Activated CD4-positive, alpha-beta T cell treated with anti-CD3 and anti-CD28 coated beads for 4 hours (primary cell): ENCODE measurements at regions not wholly inside any gene's neighbourhood (a gene's known extent, or its start where the extent isn't known, plus 50 kb on each side); places are given as distances from the start of the nearest gene placed in this dataset.
"Not testable (repeated sequence)": the region's sequence is repeated elsewhere in the genome, so short reads cannot be mapped to it uniquely, and the experiment has no call there.

Source experiments
- DNase-seq, 2 donors: peaks; one replicate each; pipeline ENCODE4 v3.0.0-alpha.2; 2020

DNA sequence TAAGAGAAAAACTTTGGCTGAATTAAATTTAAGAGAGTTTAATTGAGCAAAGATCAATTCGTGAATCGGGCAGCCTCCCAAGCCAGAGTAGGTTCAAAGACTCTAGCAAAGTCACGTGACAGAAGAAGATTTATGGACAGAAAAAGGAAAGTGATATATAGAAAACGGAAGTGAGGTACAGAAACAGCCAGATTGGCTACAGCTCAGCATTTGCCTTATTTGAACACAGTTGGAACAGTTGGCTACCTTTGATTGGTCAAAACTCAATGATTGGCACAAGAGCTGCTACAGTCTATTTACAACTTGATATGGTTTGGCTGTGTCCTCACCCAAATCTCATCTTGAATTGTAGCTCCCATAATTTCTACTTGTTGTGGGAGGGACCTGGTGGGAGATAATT lies 102.6 kb downstream of the PLG start:
- no peak for DNase-seq

DNA sequence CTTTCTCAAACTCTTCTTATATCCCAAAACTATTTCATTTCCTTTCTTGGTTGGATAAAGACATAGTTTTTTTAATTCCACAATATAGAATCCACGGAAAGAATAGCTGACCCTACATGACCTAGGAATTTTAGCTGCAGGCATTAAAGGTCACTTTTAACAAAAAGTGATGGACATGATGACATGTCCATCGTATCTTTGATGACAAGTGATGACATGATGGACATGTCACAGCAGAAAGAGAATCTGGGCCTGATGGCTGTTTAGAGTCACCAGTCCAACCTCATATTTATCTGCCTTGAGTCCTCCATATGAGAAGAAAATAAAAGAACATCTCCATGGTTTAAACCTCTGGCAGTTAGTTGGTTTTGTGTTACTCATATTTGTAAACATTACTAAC lies 106.2 kb downstream of the PLG start:
- no peak for DNase-seq

DNA sequence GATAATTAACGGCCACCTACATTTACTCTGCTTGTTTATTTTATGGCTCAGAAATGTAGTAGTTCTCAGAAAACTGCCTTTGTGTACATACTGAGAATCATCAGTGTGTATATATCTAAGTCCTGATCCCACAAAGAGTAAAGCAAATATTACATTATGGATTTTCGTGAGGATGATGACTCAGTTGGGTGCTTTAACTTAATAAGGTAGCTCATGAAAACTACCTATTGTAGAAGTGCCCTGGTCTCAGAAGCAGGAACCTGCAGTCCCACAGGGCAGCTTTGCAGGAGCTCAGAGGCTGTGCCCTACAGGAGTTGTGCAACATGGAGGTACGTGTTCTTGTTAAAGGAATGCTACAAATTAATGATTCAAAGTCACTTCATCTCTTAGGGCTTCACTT lies 108.2 kb downstream of the PLG start:
- DNase-seq, result no peak

DNA sequence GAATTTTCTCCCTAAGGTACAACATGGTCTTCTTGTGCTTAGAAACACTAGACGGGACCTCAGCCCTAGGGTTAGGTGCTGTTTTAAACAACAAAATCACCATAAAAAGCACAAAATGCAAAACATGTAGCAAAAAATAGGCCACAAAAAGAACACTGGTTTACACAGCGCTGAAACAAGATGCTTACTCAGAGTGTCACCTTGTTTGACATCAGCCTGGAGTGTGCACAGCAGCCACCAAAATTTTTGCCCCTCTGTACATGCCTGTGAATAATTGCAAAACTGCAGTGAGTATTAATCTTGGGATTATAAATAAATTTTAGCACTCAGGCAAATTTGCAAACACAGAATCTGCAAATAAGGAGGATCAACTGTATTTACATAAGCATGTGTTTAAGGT lies 110.1 kb downstream of the PLG start:
- DNase-seq, result no peak

DNA sequence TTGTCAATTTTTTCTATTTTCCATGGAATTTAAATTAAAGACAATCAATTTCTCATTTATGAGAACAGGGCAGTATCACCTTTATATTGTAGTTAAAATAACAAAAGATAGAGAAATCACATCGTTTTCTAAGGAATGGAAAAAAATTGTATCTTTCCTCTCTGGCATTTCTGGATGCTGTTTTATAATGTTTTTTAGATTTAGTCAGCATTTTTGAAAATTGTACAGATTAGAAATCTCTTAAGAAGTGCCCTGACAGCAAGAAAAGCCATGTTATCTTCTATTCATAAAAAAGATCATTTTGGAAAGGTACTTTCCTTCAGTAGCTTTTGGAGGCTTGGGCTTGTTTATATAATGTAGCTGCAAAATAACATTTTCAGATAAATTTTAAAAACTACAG lies 116.9 kb downstream of the PLG start:
- DNase-seq, result no peak

DNA sequence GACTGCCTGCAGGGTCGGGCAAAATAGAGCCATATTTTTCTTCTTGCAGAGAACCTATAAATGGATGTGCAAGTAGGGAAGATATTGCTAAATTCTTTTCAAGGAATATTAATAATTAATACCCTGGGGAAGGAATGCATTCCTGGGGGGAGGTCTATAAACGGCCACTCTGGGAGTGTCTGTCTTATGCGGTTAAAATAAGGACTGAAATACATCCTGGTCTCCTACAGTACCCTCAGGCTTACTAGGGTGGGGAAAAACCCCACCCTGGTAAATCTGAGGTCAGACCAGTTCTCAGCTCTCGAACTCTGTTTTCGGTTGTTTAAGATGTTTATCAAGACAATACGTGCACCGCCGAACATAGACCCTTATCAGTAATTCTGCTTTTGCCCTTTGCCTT lies 118.6 kb downstream of the PLG start:
- not testable (repeated sequence) for DNase-seq

DNA sequence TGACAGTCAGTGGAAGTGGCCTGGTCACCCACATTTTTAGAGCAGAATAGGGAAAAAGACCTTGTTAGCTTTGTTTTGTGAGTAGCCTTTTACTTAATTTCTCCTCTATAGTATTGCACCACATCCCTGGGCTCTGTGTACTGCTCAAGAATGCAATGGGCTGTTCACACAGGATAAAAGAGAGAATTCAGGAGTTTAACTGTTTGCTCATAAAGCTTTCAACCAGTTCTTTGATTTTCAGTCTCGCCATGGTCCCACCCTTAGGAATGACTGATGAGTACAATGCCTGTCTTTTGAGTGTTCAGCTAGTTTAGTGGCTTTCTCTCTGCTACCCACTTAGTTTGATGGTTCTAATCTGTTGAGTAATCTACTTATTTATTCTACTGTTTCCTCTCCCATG lies 129.7 kb downstream of the PLG start:
- no peak for DNase-seq

DNA sequence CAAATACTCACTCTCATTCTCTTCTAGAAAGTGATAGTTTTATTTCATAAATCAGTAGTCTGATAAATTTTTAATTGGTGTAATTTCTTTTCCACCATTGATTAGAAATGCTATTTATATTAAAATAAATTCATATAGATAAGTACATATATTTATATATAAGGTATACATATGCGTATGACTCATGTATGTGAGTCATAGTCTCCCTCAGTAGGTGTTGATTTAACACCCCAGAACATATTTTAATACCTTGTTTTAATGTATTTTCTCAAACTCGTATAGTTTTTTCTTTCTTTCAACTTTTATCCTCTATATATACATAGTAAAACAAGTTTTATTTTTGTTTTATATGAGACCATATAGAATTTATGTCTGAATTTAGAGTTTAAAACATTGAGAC lies 130.4 kb downstream of the PLG start:
- DNase-seq, result no peak

DNA sequence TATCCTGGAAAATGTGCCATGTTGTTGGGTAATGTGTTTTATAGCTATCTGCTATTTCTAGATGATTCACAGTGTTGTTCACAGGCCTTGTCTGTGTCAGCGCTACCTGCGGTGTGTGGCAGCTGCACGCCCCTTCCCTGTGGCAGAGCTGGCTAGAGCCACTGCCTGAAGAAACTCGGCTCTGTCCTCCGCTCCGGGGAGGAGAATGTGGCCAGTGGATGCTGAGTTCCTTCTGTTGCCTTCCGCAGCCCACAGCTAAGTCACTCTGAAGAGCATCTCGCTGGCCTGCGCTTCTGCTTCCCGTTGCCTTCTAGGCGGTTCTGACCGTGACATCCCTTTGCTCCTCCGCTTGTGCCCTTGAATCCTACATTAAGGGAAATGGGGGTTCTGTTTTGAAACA lies 135.1 kb downstream of the PLG start:
- DNase-seq, result no peak

DNA sequence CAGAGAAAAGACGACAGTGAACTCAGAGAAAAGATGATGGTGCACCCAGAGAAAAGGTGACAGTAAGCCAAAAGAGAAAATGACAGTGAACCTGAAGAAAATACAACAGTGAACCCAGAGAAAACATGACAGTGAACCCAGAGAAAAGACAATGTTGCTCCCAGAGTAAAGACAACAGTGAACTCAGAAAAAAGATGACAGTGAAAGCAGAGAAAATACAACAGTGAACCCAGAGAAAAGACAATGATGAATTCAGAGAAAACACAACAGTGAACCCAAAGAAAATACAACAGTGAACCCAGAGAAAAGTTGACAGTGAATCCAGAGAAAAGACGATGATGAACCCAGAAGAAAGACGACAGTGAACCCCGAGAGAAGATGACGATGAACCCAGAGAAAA lies 140.5 kb upstream of the MAP3K4 start:
- DNase-seq, result no peak

DNA sequence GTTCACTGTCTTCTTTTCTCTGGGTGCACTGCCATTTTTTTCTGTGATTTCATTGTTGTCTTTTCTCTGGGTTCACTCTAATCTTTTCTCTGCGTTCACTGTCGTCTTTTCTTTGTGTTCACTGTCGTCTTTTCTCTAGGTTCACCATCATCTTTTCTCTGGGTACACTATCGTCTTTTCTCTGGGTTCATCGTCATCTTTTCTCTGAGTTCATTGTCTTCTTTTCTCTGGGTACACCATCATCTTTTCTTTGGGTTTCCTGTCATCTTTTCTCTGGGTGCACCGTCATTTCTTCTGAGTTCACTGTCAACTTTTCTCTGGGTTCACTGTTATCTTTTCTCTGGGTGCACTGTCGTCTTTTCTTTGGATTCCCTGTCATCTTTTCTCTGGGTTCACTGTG lies 137.6 kb upstream of the MAP3K4 start:
- no peak for DNase-seq

DNA sequence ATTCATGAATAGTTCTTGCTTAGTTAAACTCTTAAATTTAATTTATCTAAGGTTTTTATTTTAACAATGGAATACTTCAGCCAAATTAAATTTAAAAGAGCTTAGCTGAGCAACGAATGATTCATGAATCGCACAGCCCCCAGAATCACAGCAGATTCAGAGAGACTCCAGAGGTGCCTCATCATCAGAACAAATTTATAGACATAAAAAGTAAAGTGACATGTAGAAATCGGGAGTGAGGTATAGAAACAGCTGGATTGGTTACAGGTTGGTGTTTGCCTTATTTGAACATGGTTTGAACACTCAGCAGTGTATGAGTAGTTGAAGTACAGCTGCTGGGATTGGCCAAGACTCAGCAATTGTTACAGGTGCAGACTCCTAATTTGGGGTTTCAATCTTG lies 132.7 kb upstream of the MAP3K4 start:
- DNase-seq, result no peak

DNA sequence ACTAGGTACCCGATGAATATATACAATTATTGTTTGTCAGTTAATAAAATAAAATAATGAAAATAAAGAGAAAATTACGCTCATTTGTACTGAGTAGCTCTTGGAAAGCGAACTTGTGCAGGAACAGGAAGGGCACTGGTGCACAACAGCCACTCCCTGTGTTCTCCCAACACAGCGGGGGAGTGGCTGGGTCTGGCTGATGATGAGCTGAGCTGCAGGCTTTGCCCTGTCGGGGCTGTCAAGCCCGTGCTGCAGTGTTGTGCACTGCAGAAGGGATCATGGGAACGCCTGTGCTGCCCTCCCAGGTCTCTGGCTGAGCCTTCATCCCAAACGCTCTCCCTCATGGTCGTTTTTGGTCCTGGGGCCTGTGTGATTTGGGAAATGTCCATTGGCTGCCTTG lies 131.7 kb upstream of the MAP3K4 start:
- DNase-seq, result no peak

DNA sequence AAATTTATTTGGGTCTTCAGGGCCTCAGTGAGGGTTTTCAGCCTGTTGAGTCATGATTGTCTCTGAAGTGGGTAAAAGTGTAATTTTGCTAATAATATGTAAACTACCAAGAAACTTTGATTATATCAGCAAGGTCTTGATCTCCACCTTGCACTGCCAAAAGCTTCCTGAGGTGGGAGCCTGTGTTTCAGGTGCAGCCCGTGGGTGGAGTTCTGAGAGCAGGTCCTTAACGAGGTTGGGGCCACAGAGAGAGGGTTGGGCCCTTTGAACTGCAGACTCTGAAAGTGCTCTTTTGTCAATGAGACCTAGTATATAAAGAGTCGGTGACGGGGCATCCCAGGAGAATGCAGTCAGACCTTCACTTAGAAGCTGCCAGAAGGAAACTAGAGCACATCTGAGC lies 129.7 kb upstream of the MAP3K4 start:
- DNase-seq, result no peak

DNA sequence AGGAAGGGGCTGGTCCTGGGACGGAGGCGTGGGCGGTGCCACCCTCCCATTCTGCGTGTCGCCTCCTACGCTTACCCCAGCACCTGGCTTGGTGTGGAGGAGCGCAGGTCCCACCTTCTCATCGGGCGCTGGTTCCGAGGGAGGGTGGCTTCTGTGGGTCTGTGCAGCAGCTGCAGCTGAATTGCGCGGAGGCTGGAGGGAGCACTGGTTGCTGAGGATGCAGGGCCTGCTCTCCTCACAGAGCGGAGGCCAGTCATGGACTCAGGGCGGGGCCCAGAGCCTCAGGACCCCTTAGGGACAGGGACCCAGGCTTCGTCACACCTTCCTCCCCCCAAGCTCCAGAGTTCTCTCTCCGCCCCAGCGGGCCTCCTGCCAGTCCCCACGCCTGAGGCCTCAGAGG lies 127.8 kb upstream of the MAP3K4 start:
- no peak for DNase-seq

DNA sequence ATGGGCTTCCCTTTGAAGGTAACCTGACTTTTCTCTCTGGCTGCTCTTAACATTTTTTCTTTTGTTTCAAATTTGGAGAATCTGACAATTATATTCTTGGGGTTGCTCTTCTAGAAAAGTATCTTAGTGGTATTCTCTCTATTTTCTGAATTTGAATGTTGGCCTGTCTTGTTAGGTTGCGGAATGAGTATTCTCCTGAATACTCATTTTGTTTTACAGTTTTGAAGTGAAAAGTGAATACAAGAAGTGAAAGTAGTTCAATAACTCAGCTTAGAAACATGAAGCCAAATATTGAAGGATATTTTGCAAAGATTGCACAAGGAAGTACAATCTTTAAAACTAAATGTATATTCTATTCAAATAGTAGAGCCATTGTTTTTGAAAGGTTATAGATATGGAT lies 120.2 kb upstream of the MAP3K4 start:
- no peak for DNase-seq

DNA sequence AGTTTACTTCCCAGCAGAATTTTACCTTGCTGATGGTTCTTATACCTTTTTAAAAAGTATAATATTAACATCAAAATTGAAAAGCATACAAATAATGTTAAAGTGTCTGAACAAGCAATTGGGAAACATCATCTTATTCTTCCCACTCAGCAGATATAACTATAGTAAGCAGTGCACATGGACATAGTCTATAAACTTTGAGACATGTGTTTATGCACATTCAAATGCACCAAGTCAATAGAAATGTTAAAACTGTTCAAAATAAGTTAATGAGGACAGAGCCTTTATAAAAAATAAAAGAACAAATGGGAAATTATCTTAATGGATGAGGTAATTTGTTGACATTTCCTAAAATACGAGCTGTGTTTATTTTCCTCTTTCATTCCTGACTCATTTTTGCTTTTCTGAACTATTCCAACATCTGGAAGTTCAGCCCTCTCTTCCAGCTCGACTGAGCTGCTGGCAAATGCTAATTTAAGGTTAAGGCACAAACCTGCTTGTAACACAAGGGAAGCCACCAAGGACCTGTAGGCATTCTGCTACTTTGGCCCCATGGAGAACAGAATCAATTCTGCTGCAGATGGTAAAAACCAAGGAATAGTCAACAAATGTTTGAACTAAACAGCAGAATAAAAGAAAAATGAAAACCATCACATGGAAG lies 110.3 kb upstream of the MAP3K4 start:
- no peak for DNase-seq

DNA sequence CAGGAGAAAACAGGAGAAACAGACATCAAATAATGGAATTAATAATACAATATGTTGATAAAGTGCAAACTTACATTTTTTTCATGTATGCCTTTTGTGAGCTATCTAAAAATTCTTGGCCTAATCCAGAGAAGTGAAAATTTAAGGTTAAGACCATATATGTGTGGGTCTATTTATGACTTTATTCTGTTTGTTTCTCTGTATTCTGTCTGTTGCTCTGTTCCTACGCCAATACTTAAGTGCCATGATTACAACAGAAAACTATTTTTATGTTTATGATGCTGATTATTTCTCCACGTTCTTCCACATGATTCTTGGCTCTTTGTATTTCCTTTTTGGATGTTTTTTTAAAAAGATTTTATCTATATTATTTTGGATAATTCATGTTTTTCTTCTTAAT lies 109.6 kb upstream of the MAP3K4 start:
- no peak for DNase-seq

DNA sequence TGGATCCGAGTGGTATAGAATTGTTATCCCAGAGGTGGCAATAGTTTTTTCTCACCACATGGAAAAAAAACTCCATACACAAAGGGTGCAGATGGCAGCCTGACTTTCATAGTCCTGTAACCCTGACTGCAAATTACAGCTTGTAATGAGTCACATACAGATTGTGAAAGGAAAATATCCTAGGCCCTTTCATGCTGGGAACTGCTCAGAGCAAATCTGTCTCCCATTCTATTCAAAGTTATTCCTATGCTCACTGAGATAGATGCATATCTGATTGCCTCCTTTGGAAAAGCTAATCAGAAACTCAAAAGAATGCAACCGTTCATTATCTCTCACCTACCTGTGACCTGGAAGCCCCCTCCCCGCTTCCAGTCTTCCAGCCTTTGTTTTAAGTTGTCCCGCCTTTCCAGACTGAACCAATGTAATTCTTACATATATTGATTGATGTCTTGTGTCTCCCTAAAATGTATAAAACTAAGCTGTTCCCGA lies 108.7 kb upstream of the MAP3K4 start:
- no peak for DNase-seq

DNA sequence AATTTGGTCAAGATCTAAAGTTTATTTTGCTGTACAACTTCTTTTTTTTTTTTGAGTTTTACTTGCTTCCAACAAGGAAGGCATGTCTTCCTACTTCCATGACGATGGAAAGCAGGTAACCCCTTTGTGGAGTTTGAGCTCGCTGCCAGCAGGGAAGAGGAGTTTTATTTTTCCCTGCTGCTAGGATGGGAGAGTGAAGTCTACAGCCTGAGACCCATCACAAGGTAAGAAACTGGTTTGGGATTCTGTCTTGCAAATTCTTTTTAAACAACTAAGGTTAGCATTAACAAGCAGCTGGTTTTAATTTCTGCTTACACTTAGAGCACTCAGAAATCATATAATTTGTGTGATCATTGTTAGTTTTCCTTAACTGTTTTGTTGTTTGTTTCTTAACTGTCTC lies 108.0 kb upstream of the MAP3K4 start:
- DNase-seq, result no peak

DNA sequence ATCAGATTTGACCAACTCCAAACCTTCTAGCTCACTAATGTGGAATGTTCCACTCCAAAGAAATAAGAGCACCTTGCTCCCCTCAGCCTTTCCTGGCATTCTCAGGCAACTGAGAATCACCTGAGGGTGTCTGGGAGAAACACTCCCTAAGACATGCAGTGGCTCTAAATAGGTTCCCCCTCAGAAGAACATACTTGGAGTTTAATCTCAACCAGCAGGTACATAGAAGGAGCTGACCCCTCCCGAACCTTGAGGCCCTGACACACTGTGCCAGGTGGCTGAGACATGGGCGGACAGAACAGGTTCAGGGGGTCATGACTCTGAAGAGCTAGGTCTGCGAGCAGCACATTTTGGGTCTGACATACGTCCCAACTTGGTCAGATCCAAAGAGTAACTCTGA lies 107.6 kb upstream of the MAP3K4 start:
- no peak for DNase-seq

DNA sequence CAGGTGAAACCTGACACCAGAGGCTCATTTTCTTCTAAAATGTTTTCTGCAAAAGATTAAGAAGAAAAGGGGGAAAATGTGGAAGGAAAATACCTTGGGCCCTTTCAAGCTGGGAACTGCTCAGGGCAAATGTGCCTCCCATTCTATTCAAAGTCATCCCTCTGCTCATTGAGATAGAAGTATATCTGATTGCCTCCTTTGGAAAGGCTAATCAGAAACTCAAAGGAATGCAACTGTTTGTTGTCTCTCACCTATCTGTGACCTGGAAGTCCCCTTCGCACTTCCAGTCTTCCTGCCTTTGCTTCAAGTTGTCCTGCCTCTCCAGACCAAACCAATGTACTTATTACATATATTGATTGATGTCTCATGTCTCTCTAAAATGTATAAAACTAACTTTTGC lies 102.4 kb upstream of the MAP3K4 start:
- not testable (repeated sequence) for DNase-seq

DNA sequence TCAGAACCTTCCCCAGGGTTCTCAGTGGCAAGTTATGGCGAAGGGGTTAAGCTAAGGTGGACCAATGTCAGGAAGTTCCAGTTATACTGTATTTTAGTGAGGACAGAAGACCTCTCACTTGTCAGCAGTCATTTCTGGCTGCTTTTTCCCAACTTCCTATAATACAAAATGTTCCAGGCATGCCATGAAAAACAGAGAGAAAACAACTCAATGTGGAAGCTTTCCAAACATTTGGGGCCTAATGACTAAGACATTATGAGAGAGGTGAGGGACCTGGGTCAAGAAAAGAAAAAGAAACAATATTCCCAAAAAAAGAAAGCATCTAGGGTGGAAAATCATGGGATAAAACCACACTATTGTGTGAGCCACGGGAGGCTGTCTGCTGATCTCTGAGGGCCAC lies 99.9 kb upstream of the MAP3K4 start:
- DNase-seq, result no peak

DNA sequence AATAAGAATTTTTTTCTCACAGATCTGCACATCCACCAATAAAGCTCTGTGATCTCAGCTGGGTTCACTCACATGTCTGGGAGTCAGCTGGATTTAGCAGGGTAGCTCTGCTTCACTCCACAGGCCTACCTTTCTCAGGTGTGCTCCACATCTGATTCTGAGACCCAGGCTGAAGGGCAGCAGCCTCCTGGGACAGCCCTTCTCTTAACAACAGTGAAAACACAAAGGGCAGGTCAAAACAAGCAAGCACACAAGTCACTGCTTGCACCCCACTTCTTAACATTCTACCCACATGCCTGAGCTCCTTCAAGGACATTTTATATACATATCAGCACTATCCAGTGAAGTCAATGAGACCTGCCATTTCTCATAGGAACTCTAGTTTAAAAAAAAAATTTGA lies 96.0 kb upstream of the MAP3K4 start:
- no peak for DNase-seq

DNA sequence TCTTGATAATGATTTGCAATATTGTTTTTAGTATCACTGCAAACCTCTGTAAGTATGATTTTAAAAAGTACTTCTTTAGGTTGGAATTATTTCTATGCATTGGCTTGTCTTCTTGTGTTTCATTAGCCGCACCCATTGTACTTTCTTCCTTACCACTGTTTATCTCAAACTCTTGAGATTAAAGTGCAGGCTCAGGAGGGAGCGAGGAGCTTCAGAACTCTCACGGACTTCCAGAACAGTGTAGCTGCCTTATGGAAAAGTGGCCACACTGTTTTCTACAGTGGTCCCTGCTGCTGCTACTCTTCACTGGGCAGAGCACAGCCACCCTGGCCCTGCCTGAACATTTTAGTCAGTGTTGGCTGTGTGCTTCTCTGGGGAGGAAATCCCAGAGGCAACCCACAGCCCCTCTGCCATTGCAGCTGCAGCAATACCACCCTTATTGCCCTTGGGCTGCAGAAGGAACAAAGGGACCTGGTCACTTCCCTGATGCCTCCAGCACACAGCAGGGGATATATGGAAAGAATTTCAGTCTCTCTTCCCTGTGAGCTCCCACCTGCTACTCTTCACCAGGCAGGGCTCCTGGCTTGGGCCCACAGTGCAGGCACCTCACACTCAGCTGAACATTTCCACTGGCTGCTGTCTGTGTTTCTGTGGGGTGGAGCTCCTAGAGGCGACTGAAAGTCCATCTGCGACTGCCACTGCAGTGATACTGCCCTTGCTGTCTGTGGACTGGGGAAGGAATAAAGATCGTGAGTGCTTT lies 91.7 kb upstream of the MAP3K4 start:
- DNase-seq, result no peak
